Common myeloid progenitor, CD34-positive (primary cell): ENCODE measurements at regions not wholly inside any gene's neighbourhood (a gene's known extent, or its start where the extent isn't known, plus 50 kb on each side); places are given as distances from the start of the nearest gene placed in this dataset.

Source experiments
- CTCF ChIA-PET: fragments of 350-600 bp; sonication (Branson Sonifier 250); formaldehyde crosslinking; loops from one replicate; lab custom pipeline; 2021; ENCODE audit warnings: antibody characterized with exemption; lab: Charles Lee
- POLR2A ChIA-PET: fragments of 350-600 bp; sonication (Branson Sonifier 250); formaldehyde crosslinking; loops from one replicate; lab custom pipeline; 2021; ENCODE audit warnings: antibody characterized with exemption; lab: Charles Lee
- DNase-seq, 3 donors: peaks; one replicate each; pipeline versions ENCODE4 v3.0.0 to v3.0.0-alpha.2; 2013
- H3K27ac ChIP-seq, 2 experiments: 1 replicate in 1 of 2; 2 replicates in 1 of 2; pipeline ENCODE4 v1.7.0; 2013; ENCODE audit warnings: inconsistent platforms in 2 of 2, low read length in 2 of 2, mild to moderate bottlenecking in 2 of 2, low read depth in 1 of 2, moderate library complexity in 1 of 2; ENCODE audit not compliant: severe bottlenecking in 2 of 2, insufficient read depth in 1 of 2, poor library complexity in 1 of 2
- H3K27me3 ChIP-seq, 5 experiments: replicated peaks in 2 of 5; 1 replicate in 3 of 5; 2 replicates in 2 of 5; pipeline versions ENCODE4 v1.6.1 to v1.7.0; 2013; ENCODE audit warnings: low read length in 4 of 5, mild to moderate bottlenecking in 2 of 5, moderate library complexity in 2 of 5, inconsistent platforms in 1 of 5; ENCODE audit not compliant: insufficient read depth in 5 of 5, control insufficient read depth in 4 of 5
- H3K36me3 ChIP-seq, 4 experiments: 1 replicate in 2 of 4; 2 replicates in 2 of 4; pipeline versions ENCODE4 v1.6.1 to v1.7.0; 2013; ENCODE audit warnings: low read length in 3 of 4, control low read depth in 1 of 4, mild to moderate bottlenecking in 1 of 4; ENCODE audit not compliant: control insufficient read depth in 4 of 4, insufficient read depth in 4 of 4
- H3K4me1 ChIP-seq, 4 experiments: 1 replicate in 3 of 4; 2 replicates in 1 of 4; pipeline versions ENCODE4 v1.6.1 to v1.7.1; 2013; ENCODE audit warnings: low read length in 3 of 4, mild to moderate bottlenecking in 3 of 4, control low read depth in 1 of 4, inconsistent platforms in 1 of 4, moderate library complexity in 1 of 4; ENCODE audit not compliant: control insufficient read depth in 4 of 4, insufficient read depth in 4 of 4; ENCODE audit errors: control extremely low read depth in 1 of 4
- H3K4me3 ChIP-seq, 7 experiments: 1 replicate in 4 of 7; 2 replicates in 3 of 7; pipeline versions ENCODE4 v1.5.1 to v1.7.0; 2013; ENCODE audit warnings: mild to moderate bottlenecking in 7 of 7, low read length in 6 of 7, moderate library complexity in 6 of 7, inconsistent platforms in 2 of 7, low read depth in 2 of 7, control low read depth in 1 of 7; ENCODE audit not compliant: insufficient read depth in 4 of 7, control insufficient read depth in 1 of 7; ENCODE audit errors: extremely low read depth in 1 of 7
- H3K9me3 ChIP-seq, 5 experiments: 1 replicate in 4 of 5; 2 replicates in 1 of 5; pipeline versions ENCODE4 v1.6.1 to v1.7.1; 2013; ENCODE audit warnings: low read length in 4 of 5, mild to moderate bottlenecking in 2 of 5, inconsistent platforms in 1 of 5, low read depth in 1 of 5, moderate library complexity in 1 of 5; ENCODE audit not compliant: control insufficient read depth in 4 of 5, insufficient read depth in 2 of 5; ENCODE audit errors: control extremely low read depth in 1 of 5
- WGBS: methylation state at CpG from one replicate; pipeline ENCODE4 v1.1.5; 2013; ENCODE audit not compliant: insufficient coverage; 5-methylcytosine and 5-hydroxymethylcytosine counted together

DNA sequence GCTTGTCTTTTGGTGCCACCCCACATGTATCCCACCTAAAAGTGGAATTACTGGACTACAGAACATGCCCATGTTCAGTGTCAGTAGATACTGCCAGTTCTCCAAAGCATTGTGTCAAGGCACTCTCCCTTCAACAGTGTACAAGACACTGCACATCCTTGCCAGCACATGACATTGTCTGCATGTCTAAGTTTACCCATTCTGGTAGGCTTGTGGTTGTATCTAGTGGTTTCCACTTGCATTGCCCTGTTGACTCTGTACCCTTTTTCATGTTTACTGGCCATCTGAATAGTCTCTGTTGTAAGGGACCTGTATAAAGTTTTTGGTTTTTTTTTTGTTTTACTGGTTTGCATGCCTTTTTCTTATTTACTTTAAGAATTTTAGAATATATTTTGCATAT lies 222.4 kb upstream of the CNR1 start:
- ChIA-PET CTCF (no interaction called here), POLR2A (no interaction called here)
- Histone ChIP-seq H3K9me3 (no peaks in the 10 kb centered on the region), H3K36me3 (no peaks in the 10 kb centered on the region), H3K4me1 (no peaks in the 10 kb centered on the region), H3K27me3 (peaks cover 0 to 1% (median 0%) of the 10 kb centered on the region in 5 experiments), H3K27ac (no peak overlapping the region), H3K4me3 (no peak overlapping the region)
- no peak for DNase-seq

DNA sequence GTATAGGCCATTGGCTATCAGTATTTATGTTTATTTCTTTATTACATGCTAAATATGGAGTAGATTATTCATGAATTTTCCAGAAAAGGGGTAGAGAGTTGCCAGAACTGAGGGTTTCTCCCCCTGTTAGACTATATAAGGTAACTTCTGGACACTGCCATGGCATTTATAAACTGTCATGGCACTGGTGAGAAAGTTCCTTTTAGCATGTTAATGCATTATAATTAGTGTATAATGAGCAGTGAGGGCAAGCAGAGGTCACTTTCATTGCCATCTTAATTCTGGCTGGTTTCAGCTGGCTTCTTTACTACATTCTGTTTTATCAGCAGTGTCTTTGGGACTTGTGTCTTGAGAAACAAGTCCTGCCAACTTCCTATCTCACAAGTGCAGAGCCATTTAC lies 220.0 kb upstream of the CNR1 start:
- no peak for DNase-seq
- Histone ChIP-seq H3K9me3 (no peaks in the 10 kb centered on the region), H3K27me3 (peaks cover 0 to 2% (median 0%) of the 10 kb centered on the region in 5 experiments), H3K4me1 (no peaks in the 10 kb centered on the region), H3K27ac (no peak overlapping the region), H3K4me3 (no peak overlapping the region), H3K36me3 (no peaks in the 10 kb centered on the region)
- CTCF ChIA-PET = no interaction called here
- POLR2A ChIA-PET = no interaction called here

- Histone ChIP-seq H3K9me3 (no peaks in the 10 kb centered on the region), H3K36me3 (no peaks in the 10 kb centered on the region), H3K4me1 (peaks cover 0 to 3% (median 0%) of the 10 kb centered on the region in 4 experiments), H3K27ac (no peak overlapping the region), H3K27me3 (peaks cover 0 to 2% (median 0%) of the 10 kb centered on the region in 5 experiments), H3K4me3 (no peak overlapping the region)
- POLR2A ChIA-PET = no interaction called here
- DNase-seq = no peak
- WGBS = no CpG with 5 or more reads among the region's 2 CpGs
- CTCF ChIA-PET = no interaction called here
These were observed 217.0 kb upstream of the CNR1 start for GRCh38 chr6:88383183-88383582.

GRCh38 chr6:88381289-88381642 lies 215.1 kb upstream of the CNR1 start:
- H3K4me1 ChIP-seq = peaks cover 0 to 3% (median 0%) of the 10 kb centered on the region in 4 experiments
- no peak overlapping the region for H3K27ac ChIP-seq
- H3K4me3 ChIP-seq = no peak overlapping the region
- CTCF ChIA-PET = no interaction called here
- H3K9me3 ChIP-seq = no peaks in the 10 kb centered on the region
- POLR2A ChIA-PET = no interaction called here
- peaks cover 0 to 2% (median 0%) of the 10 kb centered on the region in 5 experiments for H3K27me3 ChIP-seq
- DNase-seq = no peak
- H3K36me3 ChIP-seq = no peaks in the 10 kb centered on the region

- no peak overlapping the region for H3K4me3 ChIP-seq
- H3K9me3 ChIP-seq = no peaks in the 10 kb centered on the region
- H3K4me1 ChIP-seq = peaks cover 0 to 3% (median 0%) of the 10 kb centered on the region in 4 experiments
- no CpG with 5 or more reads among the region's 4 CpGs for WGBS
- no peaks in the 10 kb centered on the region for H3K36me3 ChIP-seq
- H3K27ac ChIP-seq = no peak overlapping the region
- POLR2A ChIA-PET = no interaction called here
- peaks cover 0 to 2% (median 0%) of the 10 kb centered on the region in 5 experiments for H3K27me3 ChIP-seq
- CTCF ChIA-PET = no interaction called here
- DNase-seq = no peak
These were observed 214.6 kb upstream of the CNR1 start for GRCh38 chr6:88380618-88381288.

GRCh38 chr6:88380083-88380482 lies 213.9 kb upstream of the CNR1 start:
- no peaks in the 10 kb centered on the region for H3K9me3 ChIP-seq
- no peak overlapping the region for H3K27ac ChIP-seq
- CTCF ChIA-PET = no interaction called here
- peaks cover 0 to 3% (median 0%) of the 10 kb centered on the region in 4 experiments for H3K4me1 ChIP-seq
- H3K27me3 ChIP-seq = peaks cover 0 to 2% (median 0%) of the 10 kb centered on the region in 5 experiments
- POLR2A ChIA-PET = no interaction called here
- no peaks in the 10 kb centered on the region for H3K36me3 ChIP-seq
- peak; percentile 5 to 62 (median 55) for DNase-seq
- no peak overlapping the region for H3K4me3 ChIP-seq
- WGBS = 8% methylated on average over 2 of the region's 2 CpGs

GRCh38 chr6:88378639-88379038 lies 212.5 kb upstream of the CNR1 start:
- H3K27ac ChIP-seq = no peak overlapping the region
- H3K27me3 ChIP-seq = peaks cover 0 to 1% (median 0%) of the 10 kb centered on the region in 5 experiments
- ChIA-PET CTCF (interaction anchor here (0.8 kb wide), 1 partner anchor 12 kb away, joined by 3 read pairs; no protein-coding TSS in a partner anchor), POLR2A (no interaction called here)
- WGBS = 87% methylated on average over 4 of the region's 4 CpGs
- H3K4me1 ChIP-seq = peaks cover 0 to 3% (median 0%) of the 10 kb centered on the region in 4 experiments
- H3K4me3 ChIP-seq = no peak overlapping the region
- no peaks in the 10 kb centered on the region for H3K36me3 ChIP-seq
- no peaks in the 10 kb centered on the region for H3K9me3 ChIP-seq
- DNase-seq = peak in 2 of 3 donors; percentile 1 to 16
